T-helper 1 cell treated with Interleukin-12 subunit alpha and Interleukin-12 subunit beta and Interleukin-4 antibody, amounts not matched to agents 30 μg/mL and 1 μg/mL, for 36 hours (primary cell): ENCODE measurements at regions not wholly inside any gene's neighbourhood (a gene's known extent, or its start where the extent isn't known, plus 50 kb on each side); places are given as distances from the start of the nearest gene placed in this dataset.
"Not testable (repeated sequence)": the region's sequence is repeated elsewhere in the genome, so short reads cannot be mapped to it uniquely, and the experiment has no call there.

Experiments
- H3K27ac Mint-ChIP-seq: one replicate; pipeline ENCODE4 v1.8.0; 2021; ENCODE audit warnings: mild to moderate bottlenecking, mixed read lengths
- H3K27me3 Mint-ChIP-seq: one replicate; pipeline ENCODE4 v1.8.0; 2021; ENCODE audit warnings: low read depth, mixed read lengths
- H3K36me3 Mint-ChIP-seq: one replicate; pipeline ENCODE4 v1.8.0; 2021; ENCODE audit warnings: low read depth, mixed read lengths
- H3K4me1 Mint-ChIP-seq: one replicate; pipeline ENCODE4 v1.8.0; 2021; ENCODE audit warnings: low read depth, mixed read lengths
- H3K4me3 Mint-ChIP-seq: one replicate; pipeline ENCODE4 v1.8.0; 2021; ENCODE audit warnings: mild to moderate bottlenecking, moderate library complexity, mixed read lengths
- H3K9me3 Mint-ChIP-seq: one replicate; pipeline ENCODE4 v1.8.0; 2021; ENCODE audit warnings: mixed read lengths

GRCh38 chr5:135181653-135182052 is 147.6 kb upstream of the PITX1 start:
- Mint-ChIP-seq H3K9me3 (no peaks in the 10 kb centered on the region), H3K4me3 (no peak overlapping the region), H3K27ac (no peak overlapping the region), H3K36me3 (no peaks in the 10 kb centered on the region), H3K27me3 (peaks cover 1% of the 10 kb centered on the region), H3K4me1 (no peaks in the 10 kb centered on the region)

GRCh38 chr5:135179308-135179980 is 145.4 kb upstream of the PITX1 start:
- Mint-ChIP-seq H3K27me3 (peaks cover 4% of the 10 kb centered on the region), H3K4me1 (no peaks in the 10 kb centered on the region), H3K9me3 (no peaks in the 10 kb centered on the region), H3K36me3 (no peaks in the 10 kb centered on the region), H3K27ac (no peak overlapping the region), H3K4me3 (no peak overlapping the region)

DNA sequence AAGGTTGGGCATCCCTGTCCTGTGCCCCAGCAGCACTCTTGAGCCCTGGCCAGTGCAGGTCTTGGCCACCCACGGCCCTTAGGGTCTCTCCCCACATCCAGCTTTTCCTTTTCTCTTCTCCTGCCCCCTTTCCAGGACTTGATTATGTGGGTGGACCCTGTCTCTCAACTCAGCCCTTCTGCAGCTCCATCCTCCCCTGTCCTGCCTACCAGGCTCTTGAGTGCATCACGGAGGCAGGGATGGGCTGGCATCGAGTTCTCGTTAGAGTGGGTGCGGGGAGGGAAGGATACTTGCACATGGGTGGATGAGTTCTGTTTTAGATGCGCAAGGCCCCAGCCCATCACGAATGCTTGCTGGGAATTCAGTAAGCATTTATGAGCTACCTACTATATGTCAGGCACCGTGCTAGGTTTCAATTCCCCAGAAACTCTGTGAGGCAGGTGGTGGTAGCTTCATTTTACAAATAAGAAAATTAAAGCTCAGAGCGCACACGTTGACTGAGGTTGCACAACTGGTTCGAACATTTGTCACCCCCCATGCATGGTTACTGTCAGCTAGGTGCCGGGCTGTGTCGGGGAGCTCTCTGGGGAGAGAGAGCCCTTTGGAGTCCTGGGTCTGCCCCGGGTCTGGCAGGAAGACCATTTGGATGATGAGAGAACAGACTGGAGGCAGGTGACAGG is 144.6 kb upstream of the PITX1 start:
- Mint-ChIP-seq H3K27me3 (peaks cover 4% of the 10 kb centered on the region), H3K4me3 (no peak overlapping the region), H3K9me3 (no peaks in the 10 kb centered on the region), H3K4me1 (no peaks in the 10 kb centered on the region), H3K27ac (no peak overlapping the region), H3K36me3 (no peaks in the 10 kb centered on the region)

DNA sequence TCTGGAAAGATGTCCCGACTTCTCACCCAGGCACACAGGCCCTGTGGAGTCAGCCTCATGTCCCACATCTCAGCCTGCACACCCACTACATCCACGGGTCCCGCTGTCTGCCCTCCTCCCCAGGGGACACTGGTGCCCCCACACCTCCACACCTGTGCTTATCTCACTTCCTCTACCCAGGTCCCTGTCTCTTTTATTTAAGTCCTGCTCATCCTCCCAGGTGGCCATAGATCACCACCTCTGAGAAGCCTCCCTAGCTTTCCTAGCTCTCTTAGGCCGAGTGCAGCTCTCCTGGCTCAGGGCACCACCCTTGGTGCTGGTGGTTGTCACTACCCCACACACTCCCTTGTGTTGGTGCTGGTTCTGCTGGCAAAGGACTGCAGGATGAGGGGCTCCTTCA is 143.6 kb upstream of the PITX1 start:
- no peaks in the 10 kb centered on the region for H3K9me3 Mint-ChIP-seq
- H3K27ac Mint-ChIP-seq = no peak overlapping the region
- no peaks in the 10 kb centered on the region for H3K4me1 Mint-ChIP-seq

DNA sequence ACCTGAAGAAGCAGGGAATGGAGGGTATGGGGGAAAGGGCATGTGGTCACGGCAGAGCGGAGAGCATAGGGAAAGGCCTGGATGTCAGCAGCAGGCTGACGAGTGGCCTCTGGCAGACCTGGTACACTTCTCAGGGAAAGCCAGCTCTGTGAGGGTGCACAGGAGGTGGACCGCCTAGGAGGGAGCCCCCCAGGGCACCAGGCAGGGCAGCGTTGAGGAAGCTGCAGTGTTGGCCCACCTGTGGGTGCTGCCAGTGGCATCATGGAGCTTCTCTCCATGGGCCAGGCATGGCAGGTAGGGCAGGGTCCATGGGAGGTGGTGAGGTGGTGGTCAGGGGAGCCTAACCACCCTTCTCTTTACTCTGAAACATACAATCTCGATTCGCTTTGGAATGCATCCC is 143.0 kb upstream of the PITX1 start:
- Mint-ChIP-seq H3K9me3 (no peaks in the 10 kb centered on the region), H3K27ac (no peak overlapping the region), H3K27me3 (peaks cover 13% of the 10 kb centered on the region), H3K4me1 (no peaks in the 10 kb centered on the region), H3K4me3 (no peak overlapping the region), H3K36me3 (no peaks in the 10 kb centered on the region)

More for the DNA sequence above, 143.6 kb upstream of the PITX1 start:
- peaks cover 7% of the 10 kb centered on the region for H3K27me3 Mint-ChIP-seq
- no peak overlapping the region for H3K4me3 Mint-ChIP-seq
- no peaks in the 10 kb centered on the region for H3K36me3 Mint-ChIP-seq

- no peak overlapping the region for H3K27ac Mint-ChIP-seq
- no peaks in the 10 kb centered on the region for H3K4me1 Mint-ChIP-seq
- peaks cover 23% of the 10 kb centered on the region for H3K27me3 Mint-ChIP-seq
- H3K4me3 Mint-ChIP-seq = no peak overlapping the region
- no peaks in the 10 kb centered on the region for H3K36me3 Mint-ChIP-seq
- no peaks in the 10 kb centered on the region for H3K9me3 Mint-ChIP-seq
Measured at GRCh38 chr5:135174315-135175096, 140.5 kb upstream of the PITX1 start.

GRCh38 chr5:135173662-135174290 is 139.7 kb upstream of the PITX1 start:
- Mint-ChIP-seq H3K4me3 (no peak overlapping the region), H3K27me3 (peaks cover 23% of the 10 kb centered on the region)

DNA sequence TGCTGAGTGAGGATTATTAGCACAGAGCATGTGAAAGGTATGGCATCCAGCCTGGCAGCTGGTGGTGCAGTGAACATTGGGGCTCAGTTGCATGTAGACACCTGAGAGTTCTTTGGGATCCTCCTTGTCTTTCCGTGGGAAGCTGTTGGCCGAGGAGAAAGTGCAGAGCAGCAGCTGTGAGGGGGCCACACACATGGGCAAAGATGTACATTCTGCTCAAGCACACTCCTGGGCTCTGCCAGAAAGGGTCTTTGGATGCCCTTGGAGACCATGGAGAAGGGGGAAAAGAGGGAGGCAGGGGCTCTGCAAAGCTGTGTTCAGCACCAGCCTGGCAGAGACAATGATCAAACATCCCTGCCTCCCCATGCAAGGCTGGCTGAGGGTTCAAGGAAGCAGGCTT is 138.7 kb upstream of the PITX1 start:
- Mint-ChIP-seq H3K27ac (no peak overlapping the region), H3K27me3 (peaks cover 23% of the 10 kb centered on the region), H3K36me3 (no peaks in the 10 kb centered on the region), H3K4me1 (no peaks in the 10 kb centered on the region), H3K9me3 (no peaks in the 10 kb centered on the region), H3K4me3 (no peak overlapping the region)

More at GRCh38 chr5:135173662-135174290, 139.7 kb upstream of the PITX1 start:
- Mint-ChIP-seq H3K36me3 (no peaks in the 10 kb centered on the region), H3K9me3 (no peaks in the 10 kb centered on the region), H3K27ac (no peak overlapping the region), H3K4me1 (no peaks in the 10 kb centered on the region)

GRCh38 chr5:135171336-135171735 is 137.3 kb upstream of the PITX1 start:
- H3K9me3 Mint-ChIP-seq = no peaks in the 10 kb centered on the region

DNA sequence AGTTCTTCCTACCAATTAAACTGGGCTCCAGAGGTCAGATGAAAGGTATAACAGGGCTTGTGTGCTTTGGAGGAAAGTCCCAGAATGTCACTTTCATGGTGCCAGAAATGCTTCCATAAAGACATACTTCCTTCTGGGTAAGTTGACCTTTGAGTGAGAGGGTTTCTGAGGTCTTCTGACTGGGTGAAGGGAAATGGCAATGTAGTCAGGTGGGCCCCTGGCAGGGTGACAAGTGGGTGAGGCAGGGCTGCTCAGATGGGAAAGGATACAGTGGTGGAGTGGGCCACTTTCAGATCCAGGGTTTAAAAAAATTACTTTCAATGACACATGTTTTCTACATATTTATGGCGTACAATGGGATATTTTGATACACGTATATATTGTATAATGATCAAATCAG is 136.5 kb upstream of the PITX1 start:
- no peak overlapping the region for H3K4me3 Mint-ChIP-seq
- no peaks in the 10 kb centered on the region for H3K9me3 Mint-ChIP-seq
- no peaks in the 10 kb centered on the region for H3K36me3 Mint-ChIP-seq
- peaks cover 29% of the 10 kb centered on the region for H3K27me3 Mint-ChIP-seq
- no peaks in the 10 kb centered on the region for H3K4me1 Mint-ChIP-seq
- no peak overlapping the region for H3K27ac Mint-ChIP-seq

More at GRCh38 chr5:135171336-135171735, 137.3 kb upstream of the PITX1 start:
- no peaks in the 10 kb centered on the region for H3K36me3 Mint-ChIP-seq
- no peak overlapping the region for H3K4me3 Mint-ChIP-seq
- H3K4me1 Mint-ChIP-seq = no peaks in the 10 kb centered on the region
- H3K27ac Mint-ChIP-seq = no peak overlapping the region
- H3K27me3 Mint-ChIP-seq = peaks cover 29% of the 10 kb centered on the region

DNA sequence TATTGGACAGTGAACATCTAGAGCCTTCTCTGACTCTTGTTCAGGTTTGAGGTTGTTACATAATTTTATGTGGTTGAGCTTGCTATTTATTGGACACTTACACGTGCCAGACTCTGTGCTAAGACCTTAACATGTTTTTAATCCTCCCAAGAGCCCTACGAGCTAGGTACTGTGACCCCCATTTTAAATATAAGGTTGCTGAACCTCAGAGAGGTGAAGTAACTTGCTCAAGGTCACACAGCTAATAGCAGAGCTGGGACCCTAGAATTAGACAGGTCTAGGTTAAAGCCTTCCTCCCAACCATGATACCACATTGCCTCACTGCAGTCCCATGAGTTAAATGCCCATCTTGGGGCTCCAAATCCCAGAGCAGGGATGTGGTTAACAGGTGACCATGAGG is 135.7 kb upstream of the PITX1 start:
- Mint-ChIP-seq H3K4me1 (no peaks in the 10 kb centered on the region), H3K36me3 (no peaks in the 10 kb centered on the region), H3K4me3 (no peak overlapping the region), H3K27me3 (peaks cover 27% of the 10 kb centered on the region), H3K27ac (no peak overlapping the region), H3K9me3 (no peaks in the 10 kb centered on the region)

- H3K4me1 Mint-ChIP-seq = no peaks in the 10 kb centered on the region
- H3K9me3 Mint-ChIP-seq = no peaks in the 10 kb centered on the region
- no peaks in the 10 kb centered on the region for H3K36me3 Mint-ChIP-seq
- H3K27ac Mint-ChIP-seq = no peak overlapping the region
- no peak overlapping the region for H3K4me3 Mint-ChIP-seq
- peaks cover 32% of the 10 kb centered on the region for H3K27me3 Mint-ChIP-seq
Measured at GRCh38 chr5:135167634-135168033, 133.6 kb upstream of the PITX1 start.

DNA sequence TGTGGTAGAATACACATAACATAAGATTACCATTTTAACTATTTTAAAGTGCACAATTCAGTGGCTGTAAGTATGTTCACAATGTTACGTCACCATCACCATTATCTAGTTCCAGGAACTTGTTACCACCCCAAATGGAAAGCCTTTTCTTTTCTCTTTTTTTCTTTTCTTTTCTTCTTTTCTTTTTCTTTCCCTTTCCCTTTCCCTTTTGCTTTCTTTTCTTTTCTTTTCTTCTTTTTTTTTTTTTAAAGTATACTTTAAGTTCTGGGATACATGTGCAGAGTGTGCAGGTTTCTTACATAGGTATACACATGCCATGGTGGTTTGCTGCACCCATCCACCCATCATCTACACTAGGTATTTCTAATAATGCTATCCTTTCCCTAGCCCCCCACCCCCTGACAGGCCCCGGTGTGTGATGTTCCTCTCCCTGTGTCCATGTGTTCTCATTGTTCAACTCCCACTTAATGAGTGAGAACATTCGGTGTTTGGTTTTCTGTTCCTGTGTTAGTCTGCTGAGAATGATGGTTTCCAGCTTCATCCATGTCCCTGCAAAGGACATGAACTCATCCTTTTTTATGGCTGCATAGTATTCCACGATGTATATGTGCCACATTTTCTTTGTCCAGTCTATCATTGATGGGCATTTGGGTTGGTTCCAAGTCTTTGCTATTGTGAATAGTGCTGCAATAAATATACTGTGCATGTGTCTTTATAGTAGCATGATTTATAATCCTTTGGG is 131.0 kb upstream of the PITX1 start:
- H3K27ac Mint-ChIP-seq, H3K9me3 Mint-ChIP-seq, H3K4me3 Mint-ChIP-seq, H3K36me3 Mint-ChIP-seq, H3K4me1 Mint-ChIP-seq: not testable (repeated sequence)
- peaks cover 31% of the 10 kb centered on the region for H3K27me3 Mint-ChIP-seq

DNA sequence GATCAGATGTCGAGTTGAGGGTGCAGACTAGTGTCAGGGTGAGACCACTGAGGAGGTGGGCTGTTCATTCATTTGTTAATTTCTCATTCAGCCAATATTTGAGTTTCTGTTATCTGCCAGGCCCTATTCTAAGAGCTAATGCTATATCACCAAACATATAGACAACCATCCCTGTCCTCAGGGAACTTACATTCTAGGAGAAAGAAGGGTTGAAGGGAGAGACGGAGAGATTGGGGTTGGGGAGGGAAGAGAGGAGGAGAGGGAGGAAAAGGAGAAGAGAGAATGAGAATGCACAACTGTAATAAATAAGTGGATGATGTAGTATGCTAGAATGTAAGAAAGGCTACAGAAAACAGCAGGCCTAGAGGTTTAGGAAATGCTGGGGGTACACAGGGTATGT is 129.9 kb upstream of the PITX1 start:
- no peaks in the 10 kb centered on the region for H3K4me1 Mint-ChIP-seq
- no peaks in the 10 kb centered on the region for H3K36me3 Mint-ChIP-seq
- no peak overlapping the region for H3K4me3 Mint-ChIP-seq
- H3K27me3 Mint-ChIP-seq = peaks cover 34% of the 10 kb centered on the region
- no peak overlapping the region for H3K27ac Mint-ChIP-seq
- peaks cover 5% of the 10 kb centered on the region for H3K9me3 Mint-ChIP-seq
